ENCODE measurements at regions not wholly inside any gene's neighbourhood (a gene's known extent, or its start where the extent isn't known, plus 50 kb on each side); places are given as distances from the start of the nearest gene placed in this dataset.
A peak's percentile ranks its signal among the peaks of the same experiment; 100 is the strongest.

GRCh38 chr4:3358656-3359055, 65.8 kb downstream of the RGS12 start:
- no peak for DNase-seq (ENCODE audit: low read depth)
- TF ChIP-seq, protein P1, sequence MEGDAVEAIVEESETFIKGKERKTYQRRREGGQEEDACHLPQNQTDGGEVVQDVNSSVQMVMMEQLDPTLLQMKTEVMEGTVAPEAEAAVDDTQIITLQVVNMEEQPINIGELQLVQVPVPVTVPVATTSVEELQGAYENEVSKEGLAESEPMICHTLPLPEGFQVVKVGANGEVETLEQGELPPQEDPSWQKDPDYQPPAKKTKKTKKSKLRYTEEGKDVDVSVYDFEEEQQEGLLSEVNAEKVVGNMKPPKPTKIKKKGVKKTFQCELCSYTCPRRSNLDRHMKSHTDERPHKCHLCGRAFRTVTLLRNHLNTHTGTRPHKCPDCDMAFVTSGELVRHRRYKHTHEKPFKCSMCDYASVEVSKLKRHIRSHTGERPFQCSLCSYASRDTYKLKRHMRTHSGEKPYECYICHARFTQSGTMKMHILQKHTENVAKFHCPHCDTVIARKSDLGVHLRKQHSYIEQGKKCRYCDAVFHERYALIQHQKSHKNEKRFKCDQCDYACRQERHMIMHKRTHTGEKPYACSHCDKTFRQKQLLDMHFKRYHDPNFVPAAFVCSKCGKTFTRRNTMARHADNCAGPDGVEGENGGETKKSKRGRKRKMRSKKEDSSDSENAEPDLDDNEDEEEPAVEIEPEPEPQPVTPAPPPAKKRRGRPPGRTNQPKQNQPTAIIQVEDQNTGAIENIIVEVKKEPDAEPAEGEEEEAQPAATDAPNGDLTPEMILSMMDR (conservative IDR thresholded peaks at IDR 0.05; ENCODE audit: low read depth, low read length), result no peak

DNA sequence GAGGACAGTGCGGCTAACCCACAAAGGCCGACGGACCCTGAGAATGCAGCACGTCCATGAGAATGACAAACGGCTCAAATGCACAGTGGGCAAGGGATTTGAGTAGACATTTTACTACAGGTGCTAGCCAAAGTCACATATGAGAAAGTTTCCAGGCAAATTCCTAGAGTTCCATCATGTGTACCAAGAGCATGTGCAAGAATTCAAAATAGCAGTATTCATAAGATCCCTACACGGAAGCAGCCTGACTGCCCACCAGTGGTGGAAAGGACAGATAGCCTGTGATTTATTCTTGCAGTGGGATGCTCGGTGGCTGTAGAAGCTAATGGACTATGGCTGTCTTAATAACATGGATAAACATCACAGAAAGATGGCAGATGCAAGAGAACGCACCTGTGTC, 68.0 kb downstream of the RGS12 start:
- H3K4me3 ChIP-seq (ENCODE audit: low read depth, low read length), result no peak overlapping the region
- DNase-seq (ENCODE audit: low read depth), result no peak
- TF ChIP-seq, protein P1 (conservative IDR thresholded peaks at IDR 0.05; ENCODE audit: low read depth, low read length), result peak; percentile 18

More at GRCh38 chr4:3358656-3359055, 65.8 kb downstream of the RGS12 start:
- no peak overlapping the region for H3K4me3 ChIP-seq (ENCODE audit: low read depth, low read length)

DNA sequence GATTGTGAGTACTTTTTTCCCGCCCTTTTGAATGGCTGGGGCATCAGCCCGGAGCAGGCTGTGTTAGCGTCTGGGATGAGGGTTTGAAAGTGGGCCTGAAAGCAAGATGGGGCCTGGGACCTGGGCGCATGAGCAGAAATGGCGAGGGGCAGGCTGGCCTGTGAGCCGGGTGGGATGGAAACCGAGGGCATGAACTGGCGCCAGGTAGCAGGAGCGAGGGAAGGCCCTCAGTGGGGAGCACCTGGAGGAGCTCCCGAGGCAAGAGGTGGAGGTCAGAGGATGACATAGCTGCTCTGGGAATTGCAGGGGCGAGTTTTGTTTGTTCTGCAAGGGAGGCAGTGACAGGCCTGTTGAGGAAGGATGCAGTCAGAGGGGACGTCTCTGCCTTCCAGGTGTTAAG, 68.6 kb downstream of the RGS12 start:
- no peak for DNase-seq (ENCODE audit: low read depth)
- no peak overlapping the region for H3K4me3 ChIP-seq (ENCODE audit: low read depth, low read length)
- TF ChIP-seq, protein P1 (conservative IDR thresholded peaks at IDR 0.05; ENCODE audit: low read depth, low read length), result no peak

- H3K4me3 ChIP-seq (ENCODE audit: low read depth, low read length), result no peak overlapping the region
- TF ChIP-seq, protein P1 (conservative IDR thresholded peaks at IDR 0.05; ENCODE audit: low read depth, low read length), result no peak
- no peak for DNase-seq (ENCODE audit: low read depth)
Observed at GRCh38 chr4:3361896-3362295, 69.1 kb downstream of the RGS12 start.

- no peak for DNase-seq (ENCODE audit: low read depth)
- TF ChIP-seq, protein P1 (conservative IDR thresholded peaks at IDR 0.05; ENCODE audit: low read depth, low read length), result no peak
- no peak overlapping the region for H3K4me3 ChIP-seq (ENCODE audit: low read depth, low read length)
Observed at GRCh38 chr4:3362431-3363287, 69.8 kb downstream of the RGS12 start.

DNA sequence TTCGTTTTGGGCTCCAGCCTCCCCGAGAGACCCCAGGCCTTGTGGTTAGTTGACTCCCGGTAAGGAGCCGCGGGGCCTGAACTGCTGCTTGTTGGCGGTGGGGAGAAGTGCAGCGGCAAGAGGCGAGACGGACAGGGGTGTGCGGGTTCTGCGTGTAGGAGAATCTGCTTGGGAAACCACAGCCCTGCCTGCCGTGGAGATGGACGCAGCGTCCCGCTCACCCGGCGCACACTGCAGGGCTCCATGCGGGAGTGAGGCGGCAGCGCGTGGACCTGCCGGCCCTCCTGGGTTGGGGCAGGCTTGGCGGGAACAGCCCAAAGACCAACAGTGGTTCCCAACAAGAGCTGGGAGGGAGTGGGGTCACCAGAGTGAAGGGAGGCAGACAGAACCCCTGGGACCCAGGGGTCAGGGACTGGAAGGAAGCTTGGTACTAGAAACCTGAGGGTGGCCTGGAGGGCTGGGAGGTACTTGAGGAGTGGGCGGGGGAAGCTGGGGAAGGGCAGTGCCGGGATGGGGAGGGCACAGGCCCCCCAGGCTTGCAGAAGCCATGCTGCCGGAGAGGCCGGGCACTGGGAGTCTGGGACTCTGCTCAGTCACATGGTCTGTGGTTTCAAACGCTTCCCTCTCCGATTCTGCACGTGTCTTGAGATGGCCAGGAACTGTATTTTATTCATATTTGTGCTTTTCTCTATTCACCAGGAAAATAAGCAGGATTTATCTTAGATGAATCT, 70.8 kb downstream of the RGS12 start:
- H3K4me3 ChIP-seq (ENCODE audit: low read depth, low read length), result no peak overlapping the region
- DNase-seq (ENCODE audit: low read depth), result no peak
- TF ChIP-seq, protein P1 (conservative IDR thresholded peaks at IDR 0.05; ENCODE audit: low read depth, low read length), result no peak
